NCI-H526 (cell line): ENCODE measurements at regions not wholly inside any gene's neighbourhood (a gene's known extent, or its start where the extent isn't known, plus 50 kb on each side); places are given as distances from the start of the nearest gene placed in this dataset.

Source experiments
- DNase-seq, 2 experiments: peaks; one replicate each; lab custom pipeline; 2025; lab: John Stamatoyannopoulos, UW

DNA sequence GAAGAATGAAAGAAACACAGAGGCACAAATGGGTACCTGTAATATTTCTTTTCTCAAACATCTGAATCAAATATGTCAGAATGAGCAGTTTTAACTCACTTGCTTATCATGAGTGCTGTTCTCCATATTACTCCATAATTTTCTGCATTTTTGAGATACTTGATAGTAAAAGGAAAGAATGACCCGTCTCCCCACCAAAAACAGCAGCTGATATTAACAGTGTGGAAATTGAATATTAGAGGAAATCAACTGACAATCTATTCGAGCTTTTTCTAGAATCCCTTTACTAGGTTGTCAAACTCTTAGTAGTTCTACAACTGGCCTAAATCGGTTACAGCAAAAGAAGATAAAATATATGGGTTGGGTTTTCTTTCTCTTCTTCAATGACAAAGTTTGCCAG lies 49.9 kb upstream of the HELT start:
- no peak for DNase-seq
